Hepatocyte (in vitro differentiated cells): ENCODE measurements at regions not wholly inside any gene's neighbourhood (a gene's known extent, or its start where the extent isn't known, plus 50 kb on each side); places are given as distances from the start of the nearest gene placed in this dataset.

ENCODE experiments used
- DNase-seq: peaks from one replicate; pipeline ENCODE4 v3.0.0-alpha.2; 2016; ENCODE audit warnings: low spot score
- H2AFZ ChIP-seq: fragments of 200-600 bp; sonication (generic); 2 replicates; pipeline ENCODE4 v1.6.0; 2016; ENCODE audit warnings: antibody characterized with exemption, mild to moderate bottlenecking
- H3K27ac ChIP-seq: fragments of 200-600 bp; sonication (generic); 2 replicates; pipeline ENCODE4 v1.5.1; 2016; ENCODE audit warnings: mild to moderate bottlenecking
- H3K27me3 ChIP-seq: fragments of 200-600 bp; sonication (generic); 2 replicates; pipeline ENCODE4 v1.6.1; 2016
- H3K36me3 ChIP-seq: fragments of 200-600 bp; sonication (generic); replicated peaks from 2 replicates; pipeline ENCODE4 v1.5.1; 2016; ENCODE audit warnings: low read depth; ENCODE audit not compliant: insufficient read depth
- H3K4me1 ChIP-seq: fragments of 200-600 bp; sonication (generic); 2 replicates; pipeline ENCODE4 v1.5.1; 2016; ENCODE audit warnings: mild to moderate bottlenecking, moderate library complexity; ENCODE audit not compliant: insufficient read depth
- H3K4me2 ChIP-seq: fragments of 200-600 bp; sonication (generic); 2 replicates; pipeline ENCODE4 v1.6.0; 2016
- H3K4me3 ChIP-seq: fragments of 200-600 bp; sonication (generic); 2 replicates; pipeline ENCODE4 v1.5.1; 2016; ENCODE audit warnings: mild to moderate bottlenecking
- H3K79me2 ChIP-seq: fragments of 200-600 bp; sonication (generic); 2 replicates; pipeline ENCODE4 v1.6.0; 2017; ENCODE audit warnings: mild to moderate bottlenecking
- H3K9me2 ChIP-seq: fragments of 200-600 bp; sonication (generic); replicated peaks from 2 replicates; pipeline ENCODE4 v1.6.0; 2017; ENCODE audit warnings: mild to moderate bottlenecking; ENCODE audit not compliant: insufficient read depth
- H3K9me3 ChIP-seq: fragments of 200-600 bp; sonication (generic); 2 replicates; pipeline ENCODE4 v1.5.1; 2016; ENCODE audit warnings: low read depth, mild to moderate bottlenecking
- H4K20me1 ChIP-seq: fragments of 200-600 bp; sonication (generic); 2 replicates; pipeline ENCODE4 v1.6.0; 2016; ENCODE audit warnings: mild to moderate bottlenecking; ENCODE audit not compliant: insufficient read depth, poor library complexity, severe bottlenecking
- CTCF ChIP-seq: fragments of 200-600 bp; sonication (generic); IDR thresholded peaks from 2 replicates; pipeline ENCODE4 v1.5.1; 2016; ENCODE audit warnings: antibody characterized with exemption, mild to moderate bottlenecking; ENCODE audit not compliant: poor library complexity
- EZH2 ChIP-seq: fragments of 200-600 bp; sonication (generic); IDR thresholded peaks from 2 replicates; pipeline ENCODE4 v1.6.1; 2016; ENCODE audit warnings: antibody characterized with exemption, mild to moderate bottlenecking, borderline replicate concordance
- EZH2phosphoT487 ChIP-seq: fragments of 200-600 bp; sonication (generic); IDR thresholded peaks from one replicate; pipeline ENCODE4 v1.6.1; 2018; ENCODE audit warnings: antibody characterized with exemption, mild to moderate bottlenecking, low read depth, moderate library complexity; ENCODE audit not compliant: unreplicated experiment, severe bottlenecking
- WGBS: methylation state at CpG from one replicate; pipeline ENCODE4 v1.1.6; 2016; ENCODE audit warnings: low lambda C conversion rate; ENCODE audit errors: missing lambda C conversion rate; 5-methylcytosine and 5-hydroxymethylcytosine counted together

- no peak for DNase-seq
- H3K27ac ChIP-seq = no peak overlapping the region
- H3K9me3 ChIP-seq = no peaks in the 10 kb centered on the region
- TF ChIP-seq EZH2phosphoT487 (no peak), CTCF (no peak), EZH2 (no peak)
- H3K4me1 ChIP-seq = no peaks in the 10 kb centered on the region
- no peaks in the 10 kb centered on the region for H4K20me1 ChIP-seq
- no peaks in the 10 kb centered on the region for H3K79me2 ChIP-seq
- no peak overlapping the region for H3K4me3 ChIP-seq
- no peak overlapping the region for H3K4me2 ChIP-seq
- H2AFZ ChIP-seq = no peak overlapping the region
- no peaks in the 10 kb centered on the region for H3K27me3 ChIP-seq
- no peaks in the 10 kb centered on the region for H3K9me2 ChIP-seq
- no peaks in the 10 kb centered on the region for H3K36me3 ChIP-seq
Observed at GRCh38 chr4:177632481-177632880, 190.2 kb upstream of the AGA start.

- H3K79me2 ChIP-seq = no peaks in the 10 kb centered on the region
- H3K27me3 ChIP-seq = no peaks in the 10 kb centered on the region
- no peaks in the 10 kb centered on the region for H3K9me2 ChIP-seq
- H4K20me1 ChIP-seq = no peaks in the 10 kb centered on the region
- no peaks in the 10 kb centered on the region for H3K9me3 ChIP-seq
- no peak overlapping the region for H3K4me3 ChIP-seq
- no peaks in the 10 kb centered on the region for H3K36me3 ChIP-seq
- H3K4me1 ChIP-seq = no peaks in the 10 kb centered on the region
- no peak overlapping the region for H2AFZ ChIP-seq
- no peak overlapping the region for H3K4me2 ChIP-seq
- WGBS = 46% methylated on average over 2 of the region's 2 CpGs
- TF ChIP-seq EZH2 (no peak), CTCF (no peak), EZH2phosphoT487 (no peak)
- no peak for DNase-seq
- H3K27ac ChIP-seq = no peak overlapping the region
Observed at GRCh38 chr4:177638871-177639270, 196.6 kb upstream of the AGA start.

GRCh38 chr4:177640864-177641263, 198.6 kb upstream of the AGA start:
- no peak for DNase-seq
- H3K4me1 ChIP-seq = no peaks in the 10 kb centered on the region
- TF ChIP-seq EZH2phosphoT487 (no peak), EZH2 (no peak), CTCF (no peak)
- H3K36me3 ChIP-seq = no peaks in the 10 kb centered on the region
- H3K27ac ChIP-seq = no peak overlapping the region
- H3K4me2 ChIP-seq = no peak overlapping the region
- H3K9me2 ChIP-seq = no peaks in the 10 kb centered on the region
- no peaks in the 10 kb centered on the region for H3K79me2 ChIP-seq
- WGBS = 62% methylated on average over 4 of the region's 4 CpGs
- H4K20me1 ChIP-seq = no peaks in the 10 kb centered on the region
- H3K27me3 ChIP-seq = no peaks in the 10 kb centered on the region
- H2AFZ ChIP-seq = no peak overlapping the region
- no peaks in the 10 kb centered on the region for H3K9me3 ChIP-seq
- no peak overlapping the region for H3K4me3 ChIP-seq

GRCh38 chr4:177660223-177660622, 218.0 kb upstream of the AGA start:
- H3K9me2 ChIP-seq = no peaks in the 10 kb centered on the region
- H3K36me3 ChIP-seq = no peaks in the 10 kb centered on the region
- 79% methylated on average over 1 of the region's 1 CpG for WGBS
- DNase-seq = no peak
- H3K4me2 ChIP-seq = no peak overlapping the region
- no peaks in the 10 kb centered on the region for H3K27me3 ChIP-seq
- no peak overlapping the region for H3K27ac ChIP-seq
- TF ChIP-seq CTCF = no peak
- TF ChIP-seq EZH2 = no peak
- TF ChIP-seq EZH2phosphoT487 = no peak
- no peak overlapping the region for H2AFZ ChIP-seq
- H3K4me1 ChIP-seq = no peaks in the 10 kb centered on the region
- no peaks in the 10 kb centered on the region for H4K20me1 ChIP-seq
- no peak overlapping the region for H3K4me3 ChIP-seq
- H3K79me2 ChIP-seq = no peaks in the 10 kb centered on the region
- no peaks in the 10 kb centered on the region for H3K9me3 ChIP-seq
